Smooth muscle cell (in vitro differentiated cells): ENCODE measurements at regions not wholly inside any gene's neighbourhood (a gene's known extent, or its start where the extent isn't known, plus 50 kb on each side); places are given as distances from the start of the nearest gene placed in this dataset.

Experiments used
- DNase-seq: peaks from one replicate; lab custom pipeline; 2025; ENCODE audit not compliant: unreplicated experiment; lab: John Stamatoyannopoulos, UW
- H2AFZ ChIP-seq: fragments of 200-600 bp; sonication (generic); 2 replicates; pipeline ENCODE4 v1.6.0; 2016; ENCODE audit warnings: antibody characterized with exemption, low read depth, mild to moderate bottlenecking
- H3F3A ChIP-seq: fragments of 200-600 bp; sonication (generic); 2 replicates; pipeline ENCODE4 v1.6.0; 2017; ENCODE audit warnings: antibody characterized with exemption, low read depth
- H3K27ac ChIP-seq: fragments of 200-600 bp; sonication (generic); 2 replicates; pipeline ENCODE4 v1.5.1; 2016; ENCODE audit warnings: low read depth, mild to moderate bottlenecking
- H3K27me3 ChIP-seq: fragments of 200-600 bp; sonication (generic); 2 replicates; pipeline ENCODE4 v1.6.1; 2016; ENCODE audit warnings: low read depth, mild to moderate bottlenecking
- H3K36me3 ChIP-seq: fragments of 200-600 bp; sonication (generic); 2 replicates; pipeline ENCODE4 v1.5.1; 2016; ENCODE audit warnings: low read depth
- H3K4me1 ChIP-seq: fragments of 200-600 bp; sonication (generic); 2 replicates; pipeline ENCODE4 v1.5.1; 2016; ENCODE audit warnings: low read depth
- H3K4me2 ChIP-seq: fragments of 200-600 bp; sonication (generic); 2 replicates; pipeline ENCODE4 v1.6.0; 2016; ENCODE audit warnings: mild to moderate bottlenecking
- H3K4me3 ChIP-seq: fragments of 200-600 bp; sonication (generic); 2 replicates; pipeline ENCODE4 v1.5.1; 2016; ENCODE audit warnings: mild to moderate bottlenecking
- H3K79me2 ChIP-seq: fragments of 200-600 bp; sonication (generic); 2 replicates; pipeline ENCODE4 v1.6.0; 2016; ENCODE audit warnings: low read depth, mild to moderate bottlenecking
- H3K9ac ChIP-seq: fragments of 200-600 bp; sonication (generic); 2 replicates; pipeline ENCODE4 v1.6.0; 2016; ENCODE audit warnings: low read depth
- H3K9me3 ChIP-seq: fragments of 200-600 bp; sonication (generic); replicated peaks from 2 replicates; pipeline ENCODE4 v1.5.1; 2016; ENCODE audit warnings: low read depth
- H4K20me1 ChIP-seq: fragments of 200-600 bp; sonication (generic); 2 replicates; pipeline ENCODE4 v1.6.0; 2016; ENCODE audit warnings: low read depth
- WGBS: methylation state at CpG from one replicate; pipeline ENCODE4 v1.1.7; 2016; ENCODE audit warnings: low lambda C conversion rate; 5-methylcytosine and 5-hydroxymethylcytosine counted together
- TF ChIP-seq, protein P1 (sequence below): fragments of 200-600 bp; sonication (generic); IDR thresholded peaks from 2 replicates; pipeline ENCODE4 v1.5.1; 2017; ENCODE audit warnings: borderline replicate concordance, mild to moderate bottlenecking, antibody characterized with exemption; ENCODE audit not compliant: insufficient read depth, poor library complexity, severe bottlenecking

DNA sequence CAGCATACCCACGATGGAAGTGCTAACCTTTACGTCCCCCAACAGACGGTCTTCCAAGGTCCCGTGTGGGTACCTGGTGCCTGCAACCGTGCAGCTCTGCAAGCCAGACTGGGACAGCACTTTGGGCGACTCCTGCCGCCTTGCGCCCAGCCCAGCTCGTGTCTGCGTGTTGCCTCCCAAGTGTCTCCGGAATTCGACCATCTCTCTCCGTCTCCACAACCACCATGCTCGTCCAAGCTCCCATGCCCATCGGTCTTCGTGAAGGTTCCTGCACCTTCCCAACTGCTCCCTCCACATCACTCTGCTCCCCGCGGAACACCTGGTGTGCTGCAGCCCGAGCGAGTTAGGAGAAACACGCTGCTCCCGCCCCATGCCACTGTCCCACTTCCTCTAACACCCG is 173.2 kb upstream of the AFDN start:
- Histone ChIP-seq H2AFZ (no peak overlapping the region), H3K4me3 (no peak overlapping the region), H4K20me1 (no peaks in the 10 kb centered on the region), H3F3A (no peaks in the 10 kb centered on the region), H3K27me3 (no peaks in the 10 kb centered on the region), H3K36me3 (no peaks in the 10 kb centered on the region), H3K27ac (no peak overlapping the region), H3K4me2 (no peak overlapping the region), H3K9ac (no peak overlapping the region), H3K79me2 (no peaks in the 10 kb centered on the region), H3K9me3 (no peaks in the 10 kb centered on the region), H3K4me1 (no peaks in the 10 kb centered on the region)
- 94% methylated on average over 23 of the region's 23 CpGs for WGBS
- no peak for DNase-seq
- TF ChIP-seq, protein P1, sequence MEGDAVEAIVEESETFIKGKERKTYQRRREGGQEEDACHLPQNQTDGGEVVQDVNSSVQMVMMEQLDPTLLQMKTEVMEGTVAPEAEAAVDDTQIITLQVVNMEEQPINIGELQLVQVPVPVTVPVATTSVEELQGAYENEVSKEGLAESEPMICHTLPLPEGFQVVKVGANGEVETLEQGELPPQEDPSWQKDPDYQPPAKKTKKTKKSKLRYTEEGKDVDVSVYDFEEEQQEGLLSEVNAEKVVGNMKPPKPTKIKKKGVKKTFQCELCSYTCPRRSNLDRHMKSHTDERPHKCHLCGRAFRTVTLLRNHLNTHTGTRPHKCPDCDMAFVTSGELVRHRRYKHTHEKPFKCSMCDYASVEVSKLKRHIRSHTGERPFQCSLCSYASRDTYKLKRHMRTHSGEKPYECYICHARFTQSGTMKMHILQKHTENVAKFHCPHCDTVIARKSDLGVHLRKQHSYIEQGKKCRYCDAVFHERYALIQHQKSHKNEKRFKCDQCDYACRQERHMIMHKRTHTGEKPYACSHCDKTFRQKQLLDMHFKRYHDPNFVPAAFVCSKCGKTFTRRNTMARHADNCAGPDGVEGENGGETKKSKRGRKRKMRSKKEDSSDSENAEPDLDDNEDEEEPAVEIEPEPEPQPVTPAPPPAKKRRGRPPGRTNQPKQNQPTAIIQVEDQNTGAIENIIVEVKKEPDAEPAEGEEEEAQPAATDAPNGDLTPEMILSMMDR: no peak

DNA sequence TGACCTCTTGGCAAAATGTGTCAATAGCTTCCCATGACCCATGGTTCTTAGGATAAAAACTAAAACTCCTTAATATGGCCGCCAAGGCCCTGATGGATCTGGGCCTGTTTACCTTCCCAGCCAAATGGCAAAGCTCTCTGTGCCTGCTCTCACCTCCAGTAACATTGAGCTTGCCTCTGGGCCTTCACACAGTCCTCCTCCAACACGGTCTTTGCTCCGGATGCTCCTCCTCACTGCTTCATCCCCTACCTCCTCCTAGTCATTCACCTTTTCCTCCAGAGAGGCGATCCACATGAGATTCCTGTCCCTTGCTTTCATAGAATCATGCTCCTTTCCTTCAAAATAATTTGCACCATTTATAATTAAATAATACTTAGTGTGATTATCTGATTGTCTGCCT is 172.3 kb upstream of the AFDN start:
- H3K4me1 ChIP-seq: no peaks in the 10 kb centered on the region
- DNase-seq: no peak
- no peak overlapping the region for H3K4me2 ChIP-seq
- H3K36me3 ChIP-seq: no peaks in the 10 kb centered on the region
- 97% methylated on average over 4 of the region's 4 CpGs for WGBS
- H4K20me1 ChIP-seq: no peaks in the 10 kb centered on the region
- no peak overlapping the region for H3K9ac ChIP-seq
- no peaks in the 10 kb centered on the region for H3K27me3 ChIP-seq
- H3F3A ChIP-seq: no peaks in the 10 kb centered on the region
- no peak overlapping the region for H3K4me3 ChIP-seq
- TF ChIP-seq, protein P1: no peak
- H3K27ac ChIP-seq: no peak overlapping the region
- no peaks in the 10 kb centered on the region for H3K79me2 ChIP-seq
- H3K9me3 ChIP-seq: no peaks in the 10 kb centered on the region
- H2AFZ ChIP-seq: no peak overlapping the region

DNA sequence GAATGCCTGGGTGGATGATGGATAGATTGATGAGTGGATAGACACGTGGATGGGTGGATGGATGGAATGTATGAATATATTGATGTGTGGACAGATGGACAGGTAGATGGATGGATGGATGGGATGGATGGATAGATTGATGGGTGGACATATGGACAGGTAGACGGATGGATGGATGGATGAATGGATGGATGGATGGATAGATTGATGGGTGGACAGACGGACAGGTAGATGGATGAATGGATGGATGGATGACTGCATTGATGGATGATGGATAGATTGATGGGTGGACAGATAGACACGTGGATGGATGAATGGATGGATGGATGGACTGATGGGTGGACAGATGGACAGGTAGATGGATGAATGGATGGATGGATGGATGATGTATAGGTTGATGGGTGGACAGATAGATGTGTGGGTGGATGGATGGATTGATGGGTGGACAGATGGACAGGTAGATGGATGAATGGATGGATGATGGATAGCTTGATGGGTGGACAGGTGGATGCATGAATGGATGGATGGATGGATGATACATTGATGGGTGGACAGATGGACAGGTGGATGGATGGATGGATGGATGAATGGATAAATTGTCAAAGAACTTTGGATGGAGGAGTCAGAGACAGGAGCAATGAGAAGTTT is 171.4 kb upstream of the AFDN start:
- TF ChIP-seq, protein P1: no peak
- Histone ChIP-seq H3K4me3 (no peak overlapping the region), H3K9ac (no peak overlapping the region), H3K4me2 (no peak overlapping the region), H3F3A (no peaks in the 10 kb centered on the region), H3K36me3 (no peaks in the 10 kb centered on the region), H3K27me3 (no peaks in the 10 kb centered on the region), H3K79me2 (no peaks in the 10 kb centered on the region), H3K27ac (no peak overlapping the region), H4K20me1 (no peaks in the 10 kb centered on the region), H2AFZ (no peak overlapping the region), H3K4me1 (no peaks in the 10 kb centered on the region), H3K9me3 (no peaks in the 10 kb centered on the region)
- no peak for DNase-seq
- WGBS: 84% methylated on average over 4 of the region's 4 CpGs

DNA sequence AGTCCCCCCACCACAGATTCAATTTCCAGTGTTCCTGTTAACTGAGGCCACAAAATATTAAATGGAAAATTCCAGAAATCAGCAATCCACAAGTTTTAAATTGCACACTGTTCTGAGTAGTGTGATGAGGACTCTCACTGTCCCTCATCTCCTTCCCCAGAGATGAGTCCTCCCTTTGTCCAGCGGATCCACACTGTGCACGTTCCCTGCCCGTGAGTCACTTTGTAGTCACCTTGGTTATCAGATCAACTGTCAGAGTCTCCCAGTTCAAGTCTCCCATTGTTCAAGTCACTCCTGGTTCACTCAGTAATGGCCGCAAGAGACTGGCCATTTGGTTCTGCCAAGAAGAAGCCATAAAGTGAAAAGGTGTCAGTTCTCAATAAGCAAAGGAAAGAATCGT is 168.6 kb upstream of the AFDN start:
- H2AFZ ChIP-seq: no peak overlapping the region
- no peaks in the 10 kb centered on the region for H3F3A ChIP-seq
- H3K4me3 ChIP-seq: no peak overlapping the region
- DNase-seq: no peak
- H3K27ac ChIP-seq: no peak overlapping the region
- 83% methylated on average over 5 of the region's 5 CpGs for WGBS
- H3K9ac ChIP-seq: no peak overlapping the region
- no peaks in the 10 kb centered on the region for H3K27me3 ChIP-seq
- H3K9me3 ChIP-seq: no peaks in the 10 kb centered on the region
- H4K20me1 ChIP-seq: no peaks in the 10 kb centered on the region
- H3K4me1 ChIP-seq: peaks cover 4% of the 10 kb centered on the region
- H3K36me3 ChIP-seq: no peaks in the 10 kb centered on the region
- TF ChIP-seq, protein P1: no peak
- no peaks in the 10 kb centered on the region for H3K79me2 ChIP-seq
- no peak overlapping the region for H3K4me2 ChIP-seq
